OCI-LY7 (cell line): ENCODE measurements at regions not wholly inside any gene's neighbourhood (a gene's known extent, or its start where the extent isn't known, plus 50 kb on each side); places are given as distances from the start of the nearest gene placed in this dataset.

Experiments
- CTCF ChIP-seq: fragments of 200-600 bp; sonication (generic); conservative IDR thresholded peaks from 2 replicates; pipeline ENCODE4 v1.5.1; 2014; ENCODE audit warnings: mild to moderate bottlenecking, antibody characterized with exemption, low read length, moderate library complexity, mixed read lengths
- EZH2phosphoT487 ChIP-seq: fragments of 200-600 bp; sonication (generic); IDR thresholded peaks from 2 replicates; pipeline ENCODE4 v1.6.1; 2018; ENCODE audit warnings: low read depth, borderline replicate concordance, mild to moderate bottlenecking, mixed run types, antibody characterized with exemption, low read length, moderate library complexity, mixed read lengths

GRCh38 chr3:87550892-87551291 lies 274.5 kb upstream of the POU1F1 start:
- TF ChIP-seq CTCF (no peak), EZH2phosphoT487 (no peak)
